ENCODE measurements at regions not wholly inside any gene's neighbourhood (a gene's known extent, or its start where the extent isn't known, plus 50 kb on each side); places are given as distances from the start of the nearest gene placed in this dataset.
"Not testable (repeated sequence)": the region's sequence is repeated elsewhere in the genome, so short reads cannot be mapped to it uniquely, and the experiment has no call there.

- DNase-seq (ENCODE audit: low spot score): no peak
Observed at GRCh38 chr11:42299780-42300179, 840.3 kb upstream of the LRRC4C start.

GRCh38 chr11:42301777-42302176, 842.3 kb upstream of the LRRC4C start:
- no peak for DNase-seq (ENCODE audit: low spot score)

DNA sequence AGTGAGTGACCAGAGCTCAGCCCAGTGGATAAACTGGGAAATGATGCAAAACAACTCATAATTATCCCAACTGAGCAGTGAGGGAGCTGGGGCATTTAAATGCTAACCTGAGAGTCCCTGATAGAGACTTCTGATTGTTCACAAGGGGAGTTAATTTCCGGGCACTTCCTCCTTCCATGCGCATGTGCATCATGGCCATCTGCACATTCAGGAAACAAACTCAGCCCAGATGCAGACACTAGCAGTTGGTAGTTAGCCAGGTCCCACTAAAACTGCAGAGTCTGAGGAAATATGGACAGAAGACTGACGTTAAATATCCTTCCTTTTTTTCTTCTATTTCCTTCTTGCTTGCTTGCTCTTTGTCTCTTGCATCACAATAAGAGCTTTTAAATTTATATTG, 852.1 kb upstream of the LRRC4C start:
- no peak for DNase-seq (ENCODE audit: low spot score)

- DNase-seq (ENCODE audit: low spot score): no peak
Observed at GRCh38 chr11:42311944-42312343, 852.5 kb upstream of the LRRC4C start.

- DNase-seq (ENCODE audit: low spot score): no peak
Observed at GRCh38 chr11:42315267-42315666, 855.8 kb upstream of the LRRC4C start.

GRCh38 chr11:42315846-42316245, 856.4 kb upstream of the LRRC4C start:
- DNase-seq (ENCODE audit: low spot score): no peak

DNA sequence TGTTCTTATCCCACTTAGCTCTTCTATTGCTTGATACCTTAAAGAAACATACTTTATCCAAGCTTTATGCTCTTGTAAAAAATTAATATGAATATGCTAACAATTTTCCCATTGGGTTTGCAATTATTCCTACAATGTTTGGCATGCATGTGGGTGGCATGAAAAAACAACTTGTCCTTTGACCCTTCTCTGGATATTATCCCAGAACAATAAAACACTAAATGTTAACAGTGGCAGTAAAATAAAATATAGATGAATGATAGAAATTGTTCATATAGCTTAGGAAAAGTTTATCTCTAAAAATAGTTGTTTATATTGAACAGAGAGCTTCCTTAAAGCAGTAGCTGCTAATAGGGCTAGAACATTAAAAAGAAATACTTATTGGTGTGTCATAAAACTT, 860.5 kb upstream of the LRRC4C start:
- no peak for DNase-seq (ENCODE audit: low spot score)

DNA sequence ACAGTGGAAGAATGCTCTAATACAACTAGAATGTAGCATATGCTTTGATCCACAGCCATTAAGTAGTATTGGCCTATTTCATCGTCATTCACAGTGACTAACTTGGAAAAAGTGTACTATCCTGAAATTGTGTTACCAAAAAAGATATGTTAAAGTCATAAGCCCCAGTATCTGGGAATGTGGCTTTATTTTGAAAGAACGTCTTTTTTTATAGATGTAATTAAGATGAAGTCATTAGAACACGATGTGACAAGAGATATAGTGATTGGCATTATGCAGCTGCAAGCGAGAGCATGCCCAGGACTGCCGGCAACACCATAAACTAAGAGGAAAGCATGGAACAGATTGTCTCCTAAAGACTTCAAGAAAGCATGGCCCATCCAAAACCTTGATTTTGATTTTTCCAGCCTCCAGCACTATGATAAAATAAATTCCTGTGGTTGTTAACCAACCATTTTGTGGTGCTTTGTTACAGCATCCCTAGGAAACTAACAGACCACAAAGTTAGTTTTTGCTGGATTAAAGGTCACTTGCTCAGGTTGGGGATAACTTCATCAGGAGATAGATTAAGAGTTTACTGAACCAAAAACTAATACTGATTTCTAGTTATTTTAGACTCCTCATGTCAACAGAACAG, 870.6 kb upstream of the LRRC4C start:
- DNase-seq (ENCODE audit: low spot score): no peak

DNA sequence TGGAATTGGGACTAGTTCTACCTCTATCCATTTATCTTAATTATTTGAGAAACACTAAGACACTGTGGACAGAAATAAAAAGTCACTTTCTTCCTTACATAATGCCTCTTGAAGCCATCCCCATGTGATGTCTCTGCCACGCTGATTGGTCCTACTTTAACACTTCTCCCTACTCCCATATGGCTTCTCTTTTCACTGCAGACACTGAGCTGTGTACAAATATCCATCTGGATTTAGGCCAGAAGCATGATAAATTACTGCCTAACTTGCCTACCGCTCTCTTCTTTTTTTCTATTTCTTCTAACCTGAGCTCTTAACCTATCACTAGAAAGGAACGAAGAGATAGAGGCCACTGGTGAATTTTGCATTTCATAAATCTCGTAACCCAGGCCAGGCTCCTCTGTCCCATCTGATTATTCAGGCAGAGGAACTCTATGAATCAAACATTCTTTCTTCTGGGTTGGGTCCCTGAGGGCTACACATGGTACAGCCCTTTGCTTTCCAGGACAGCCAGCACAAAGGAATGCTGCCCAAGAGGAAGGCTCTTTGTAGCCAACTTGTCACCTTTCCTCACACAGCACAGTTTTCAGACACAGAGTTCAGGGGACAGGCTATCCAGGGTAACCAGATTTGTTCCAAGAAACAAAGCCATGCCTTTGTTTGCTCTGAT, 878.5 kb upstream of the LRRC4C start:
- DNase-seq (ENCODE audit: low spot score): no peak

DNA sequence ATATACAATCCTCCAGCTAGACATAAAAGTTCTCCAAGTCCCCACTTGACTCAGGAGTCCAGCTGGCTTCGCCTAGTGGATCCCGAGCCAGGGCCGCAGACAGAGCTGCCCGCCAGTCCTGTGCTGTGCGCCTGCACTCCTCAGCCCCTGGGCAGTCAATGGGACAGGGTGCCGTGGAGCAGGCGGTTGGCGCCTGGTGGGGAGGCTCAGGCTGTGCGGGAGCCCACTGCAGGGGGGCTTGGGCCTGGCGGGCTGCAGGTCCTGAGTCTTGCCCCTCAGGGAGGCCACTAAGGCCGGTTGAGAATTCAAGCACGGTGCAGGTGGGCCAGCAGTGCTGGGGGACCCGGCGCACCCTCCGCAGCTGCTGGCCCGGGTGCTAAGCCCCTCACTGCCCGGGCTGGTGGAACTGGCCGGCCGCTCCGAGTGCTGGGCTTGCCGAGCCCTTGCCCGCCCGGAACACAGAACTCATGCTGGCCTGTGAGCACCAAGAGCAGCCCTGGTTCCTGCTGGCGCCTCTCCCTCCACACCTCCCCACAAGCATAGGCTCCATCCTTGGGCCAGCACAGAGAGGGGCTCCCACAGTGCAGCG, 884.8 kb upstream of the LRRC4C start:
- DNase-seq (ENCODE audit: low spot score): no peak

- no peak for DNase-seq (ENCODE audit: low spot score)
Observed at GRCh38 chr11:42345933-42346332, 886.5 kb upstream of the LRRC4C start.

GRCh38 chr11:42363701-42364100, 904.2 kb upstream of the LRRC4C start:
- DNase-seq (ENCODE audit: low spot score): no peak

DNA sequence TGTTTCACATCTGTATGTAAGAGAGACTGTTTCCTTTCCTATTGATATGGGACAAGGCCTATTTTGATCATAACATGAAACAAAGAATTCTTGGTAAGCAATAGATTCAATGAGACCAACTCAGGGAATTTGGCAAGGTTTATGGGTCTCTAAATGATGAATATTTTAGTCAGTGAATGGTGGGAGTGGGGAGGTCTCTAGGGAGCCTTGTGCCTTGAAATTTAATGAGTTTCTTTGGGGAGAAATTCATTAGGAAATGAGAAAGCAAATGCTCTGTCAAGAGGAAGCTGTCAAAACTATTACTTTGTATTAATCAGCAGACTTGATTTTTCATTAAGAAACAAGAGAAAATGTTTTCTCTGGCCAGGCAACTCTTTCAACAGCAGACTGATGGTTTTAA, 921.7 kb upstream of the API5 start:
- no peak for DNase-seq (ENCODE audit: low spot score)

- no peak for DNase-seq (ENCODE audit: low spot score)
Observed at GRCh38 chr11:42397483-42397882, 914.3 kb upstream of the API5 start.

- peak; percentile 11 for DNase-seq (ENCODE audit: low spot score)
Observed at GRCh38 chr11:42407341-42407740, 904.5 kb upstream of the API5 start.

DNA sequence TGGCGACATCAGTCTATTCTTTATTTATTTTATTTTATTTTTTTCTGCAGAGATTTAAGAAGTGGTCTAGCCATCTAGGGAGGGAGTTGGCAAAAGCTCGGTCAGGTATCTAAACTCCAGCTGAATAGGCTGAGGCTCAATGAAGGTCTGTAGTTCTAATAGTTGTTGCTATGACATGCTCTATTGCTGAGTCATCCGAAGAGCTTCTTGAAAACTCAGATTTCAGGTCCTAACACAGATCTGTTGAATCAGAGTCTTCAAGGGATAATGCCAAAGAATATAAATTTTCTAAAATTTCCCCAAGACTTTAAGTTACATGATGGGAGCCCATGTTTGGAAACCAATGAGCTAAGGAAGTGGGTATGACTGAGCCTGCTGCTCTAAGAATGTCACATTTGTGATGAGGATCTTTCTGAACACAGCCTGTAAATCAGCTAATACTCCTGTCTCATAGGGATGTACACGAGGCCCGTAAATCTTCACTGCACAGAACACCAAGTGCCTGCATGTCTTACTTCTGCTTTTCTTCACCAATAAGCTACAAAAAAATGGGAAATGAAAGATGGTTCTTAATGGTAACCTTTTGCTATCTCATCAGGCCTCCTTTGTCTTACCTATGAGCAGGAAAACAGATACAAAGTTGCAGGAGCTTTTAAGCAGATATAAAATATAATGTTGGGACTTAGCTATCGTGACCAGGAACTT, 901.4 kb upstream of the API5 start:
- DNase-seq (ENCODE audit: low spot score): peak; percentile 72

DNA sequence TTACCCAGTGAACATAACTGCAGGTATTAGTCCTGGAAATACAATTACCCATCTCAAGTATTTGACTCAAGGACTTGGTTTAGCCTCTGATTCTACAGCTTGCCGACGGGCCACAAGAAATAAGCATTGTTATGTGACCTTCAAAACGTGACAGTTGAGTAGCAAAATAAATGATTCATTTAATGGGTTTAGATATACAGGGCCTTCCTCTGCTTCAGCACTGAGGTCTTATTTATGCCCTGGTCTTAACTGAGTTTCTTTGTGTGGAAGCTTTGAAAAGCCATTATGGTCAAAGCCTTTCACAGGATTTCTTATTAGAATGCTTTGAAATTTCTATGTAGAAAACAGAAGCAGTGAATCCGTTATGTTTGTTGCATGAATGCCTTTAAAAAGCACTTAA, 899.2 kb upstream of the API5 start:
- no peak for DNase-seq (ENCODE audit: low spot score)

- no peak for DNase-seq (ENCODE audit: low spot score)
Observed at GRCh38 chr11:42417691-42418090, 894.1 kb upstream of the API5 start.

- no peak for DNase-seq (ENCODE audit: low spot score)
Observed at GRCh38 chr11:42422090-42422489, 889.7 kb upstream of the API5 start.

DNA sequence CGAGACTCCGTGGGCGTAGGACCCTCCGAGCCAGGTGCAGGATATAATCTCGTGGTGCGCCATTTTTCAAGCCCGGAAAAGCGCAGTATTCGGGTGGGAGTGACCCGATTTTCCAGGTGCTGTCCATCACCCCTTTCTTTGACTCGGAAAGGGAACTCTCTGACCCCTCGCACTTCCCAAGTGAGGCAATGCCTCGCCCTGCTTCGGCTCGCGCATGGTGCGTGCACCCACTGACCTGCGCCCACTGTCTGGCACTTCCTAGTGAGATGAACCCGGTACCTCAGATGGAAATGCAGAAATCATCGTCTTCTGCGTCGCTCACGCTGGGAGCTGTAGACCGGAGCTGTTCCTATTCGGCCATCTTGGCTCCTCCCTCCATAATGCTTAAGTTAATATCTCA, 876.9 kb upstream of the API5 start:
- DNase-seq (ENCODE audit: low spot score): not testable (repeated sequence)

- no peak for DNase-seq (ENCODE audit: low spot score)
Observed at GRCh38 chr11:42444406-42444805, 867.4 kb upstream of the API5 start.

- DNase-seq (ENCODE audit: low spot score): peak; percentile 17
Observed at GRCh38 chr11:42462558-42463310, 849.1 kb upstream of the API5 start.

Measured in umbilical cord (tissue), 1 donor.